HG03521 (cell line): ENCODE measurements at regions not wholly inside any gene's neighbourhood (a gene's known extent, or its start where the extent isn't known, plus 50 kb on each side); places are given as distances from the start of the nearest gene placed in this dataset.

ENCODE experiments used
- ATAC-seq: cut with Tn5 transposase; IDR thresholded peaks from one replicate; pipeline ENCODE4 v1.9.1; 2021; ENCODE audit warnings: mild to moderate bottlenecking, moderate library complexity; ENCODE audit not compliant: unreplicated experiment

GRCh38 chr3:87045473-87045872 lies 54.5 kb upstream of the VGLL3 start:
- no peak for ATAC-seq

- ATAC-seq, result no peak
Measured at GRCh38 chr3:87044846-87045245, 53.9 kb upstream of the VGLL3 start.

- ATAC-seq, result no peak
Measured at GRCh38 chr3:87044409-87044808, 53.5 kb upstream of the VGLL3 start.

- no peak for ATAC-seq
Measured at GRCh38 chr3:87041191-87041590, 50.2 kb upstream of the VGLL3 start.
